ENCODE measurements at regions not wholly inside any gene's neighbourhood (a gene's known extent, or its start where the extent isn't known, plus 50 kb on each side); places are given as distances from the start of the nearest gene placed in this dataset.

DNA sequence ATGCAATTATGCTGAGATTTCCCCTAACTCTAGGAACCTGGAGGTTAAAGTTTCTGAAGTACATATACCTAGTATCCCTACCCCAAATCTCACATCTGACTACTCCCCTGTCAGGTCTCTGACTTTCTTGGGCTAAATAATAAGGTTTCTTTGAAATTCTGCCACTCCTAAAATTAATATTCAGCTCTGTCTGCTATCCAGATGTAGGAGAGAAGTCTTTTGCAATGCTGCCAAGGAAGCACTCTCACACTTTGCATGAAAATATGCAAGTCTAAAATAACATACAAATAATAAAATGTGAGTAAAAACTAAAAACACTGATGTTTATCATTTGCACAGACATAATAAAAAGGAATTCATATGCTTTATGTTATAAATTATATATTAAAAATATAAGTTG, 196.9 kb upstream of the LRFN5 start:
- no peak for DNase-seq (ENCODE audit: low read depth in 3 of 3)

DNA sequence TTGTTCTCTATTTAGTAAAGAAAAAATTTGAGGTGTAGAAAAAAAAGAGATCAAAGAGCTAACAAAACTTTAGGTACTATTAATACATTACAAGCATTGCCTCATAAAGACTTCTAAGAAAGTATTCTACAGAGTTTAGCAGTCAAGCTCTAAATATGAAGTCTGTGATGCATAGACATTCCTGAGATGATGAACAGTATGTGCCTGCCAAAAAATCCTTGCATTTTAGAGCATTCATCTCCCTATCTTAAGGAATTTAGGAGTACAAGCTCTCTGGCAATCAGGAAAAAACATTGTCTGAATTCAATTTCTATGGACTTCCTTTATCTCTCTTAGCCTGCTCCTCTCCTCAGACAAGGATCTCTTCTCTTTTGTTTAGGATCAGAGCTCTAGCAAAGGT, 202.6 kb upstream of the LRFN5 start:
- DNase-seq (ENCODE audit: low read depth in 3 of 3) = no peak

DNA sequence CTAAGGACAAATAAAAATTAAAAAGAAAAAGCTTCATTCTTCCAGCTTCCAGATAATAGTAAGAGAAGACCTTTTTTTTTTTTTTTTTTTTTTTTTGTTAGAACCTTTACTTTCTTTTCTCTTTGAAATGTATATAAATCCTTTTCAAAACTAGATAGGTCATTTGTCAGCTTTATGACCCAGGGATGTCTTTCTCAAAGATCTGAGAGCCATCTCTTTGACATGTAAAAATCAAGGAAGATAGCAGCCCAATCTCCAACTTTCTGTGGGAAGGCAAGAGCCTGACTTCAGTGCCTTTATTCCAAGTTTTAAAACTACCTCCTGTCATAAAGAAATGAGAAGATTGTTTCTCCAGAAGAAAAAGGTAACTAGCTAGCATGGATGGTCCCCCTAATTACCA, 203.3 kb upstream of the LRFN5 start:
- DNase-seq (ENCODE audit: low read depth in 3 of 3) = no peak

DNA sequence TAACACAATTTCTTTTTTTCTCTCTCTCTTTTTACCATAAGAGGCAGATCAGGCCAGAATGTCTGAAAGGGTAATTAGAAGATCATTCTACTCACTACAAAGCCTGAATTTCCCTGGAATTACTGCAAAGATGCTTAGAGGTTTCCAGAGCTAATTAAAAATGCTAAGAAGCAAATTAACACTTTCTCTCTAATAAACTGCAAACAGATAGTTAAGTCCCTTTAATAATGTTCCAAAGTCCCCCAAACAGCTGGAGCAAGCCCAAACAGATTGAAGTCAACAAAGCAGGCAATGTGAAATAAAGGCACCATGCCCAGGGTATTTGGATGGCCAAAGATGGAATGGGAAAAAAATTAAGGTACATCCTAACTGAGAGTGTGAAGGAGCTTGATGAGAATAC, 208.8 kb upstream of the LRFN5 start:
- DNase-seq (ENCODE audit: low read depth in 3 of 3) = no peak

DNA sequence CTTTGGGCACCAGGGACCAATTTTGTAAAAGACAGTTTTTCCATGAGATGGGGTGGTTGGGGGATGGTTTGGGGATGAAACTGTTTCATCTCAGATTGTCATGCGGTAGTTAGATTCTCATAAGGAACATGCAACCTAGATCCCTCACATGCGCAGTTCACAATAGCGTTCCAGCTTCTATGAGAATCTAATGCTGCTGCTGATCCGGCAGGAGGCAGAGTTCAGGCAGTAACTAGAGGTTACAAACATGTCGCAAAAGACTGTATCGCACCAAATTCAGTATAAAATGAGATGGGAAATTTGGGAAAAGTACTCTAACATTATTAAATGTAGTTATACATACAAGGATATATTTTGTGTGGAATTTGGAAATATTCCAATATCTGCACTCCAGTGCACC, 213.2 kb upstream of the LRFN5 start:
- no peak for DNase-seq (ENCODE audit: low read depth in 3 of 3)

DNA sequence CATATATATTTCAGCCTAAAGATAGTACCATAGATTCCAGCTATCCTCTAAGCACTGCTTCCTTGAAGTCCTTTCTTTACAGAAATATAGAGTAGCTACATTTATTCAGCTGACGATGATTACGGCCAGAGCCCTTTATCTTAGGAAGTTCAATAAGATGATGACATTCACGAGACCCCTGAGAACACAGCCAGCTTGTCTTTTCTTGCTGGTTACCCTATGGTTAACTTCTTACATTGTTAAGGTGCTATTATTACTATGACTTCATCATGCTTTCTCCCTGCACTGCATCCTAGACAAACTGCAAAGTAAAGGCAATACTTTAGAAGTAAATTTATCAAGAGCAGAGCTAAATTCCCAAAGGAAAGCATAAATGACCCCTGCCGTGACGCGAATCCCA, 214.4 kb upstream of the LRFN5 start:
- DNase-seq (ENCODE audit: low read depth in 3 of 3) = no peak

DNA sequence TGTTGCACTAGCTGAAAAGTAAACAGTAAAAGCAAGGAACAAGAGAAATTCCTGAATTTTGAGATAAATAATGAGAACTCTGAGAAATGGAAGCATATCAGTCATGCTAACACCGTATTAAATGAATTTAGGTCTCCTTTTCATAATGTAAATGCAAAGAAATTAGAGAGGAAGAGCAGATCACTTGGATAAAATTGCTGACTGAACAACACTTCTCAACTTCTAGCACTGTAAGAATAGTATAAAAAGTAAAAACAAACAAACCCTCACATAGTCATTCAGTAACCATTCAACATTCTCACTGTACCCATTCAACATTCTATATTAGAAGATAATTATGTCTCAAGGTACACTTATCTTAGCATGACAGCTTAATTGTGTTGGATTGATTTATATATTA, 217.3 kb upstream of the LRFN5 start:
- DNase-seq (ENCODE audit: low read depth in 3 of 3) = no peak

DNA sequence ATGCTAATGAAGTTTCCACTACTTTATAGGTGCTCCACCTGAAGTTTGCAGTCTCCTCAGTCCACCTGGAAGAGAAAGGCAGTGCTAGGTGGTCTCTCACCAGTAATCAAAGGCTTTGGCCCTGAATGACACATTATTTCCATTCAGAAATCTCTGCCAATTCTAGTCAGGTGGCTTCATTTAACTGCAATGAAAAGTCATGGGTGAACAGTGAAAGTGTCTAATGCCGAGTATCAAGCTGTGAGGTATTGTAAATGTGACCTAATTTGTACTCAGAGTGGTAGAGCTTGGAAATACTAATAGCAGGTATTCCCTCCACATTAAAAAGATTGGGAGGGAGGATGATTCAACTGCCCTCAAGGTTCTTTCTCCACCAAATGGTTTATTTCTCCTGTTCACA, 220.9 kb upstream of the LRFN5 start:
- no peak for DNase-seq (ENCODE audit: low read depth in 3 of 3)

DNA sequence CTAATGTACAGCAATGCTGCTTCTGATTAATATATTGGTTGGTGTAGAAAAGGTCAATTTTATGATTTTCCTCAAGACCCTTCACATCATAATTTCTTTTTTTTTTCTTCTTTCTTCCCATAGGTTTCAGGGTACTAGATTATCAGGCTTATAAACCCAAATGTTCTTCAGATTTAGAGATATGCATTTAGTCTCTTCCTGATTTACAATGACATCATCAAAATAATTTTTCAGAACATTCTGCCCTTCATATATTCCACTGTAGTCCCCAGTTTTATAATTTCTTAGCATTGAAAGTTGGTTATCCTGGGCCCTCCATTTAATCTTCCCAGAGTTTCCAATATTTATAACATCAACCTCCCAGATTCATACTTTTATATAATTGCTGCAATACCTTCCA, 226.7 kb upstream of the LRFN5 start:
- no peak for DNase-seq (ENCODE audit: low read depth in 3 of 3)

DNA sequence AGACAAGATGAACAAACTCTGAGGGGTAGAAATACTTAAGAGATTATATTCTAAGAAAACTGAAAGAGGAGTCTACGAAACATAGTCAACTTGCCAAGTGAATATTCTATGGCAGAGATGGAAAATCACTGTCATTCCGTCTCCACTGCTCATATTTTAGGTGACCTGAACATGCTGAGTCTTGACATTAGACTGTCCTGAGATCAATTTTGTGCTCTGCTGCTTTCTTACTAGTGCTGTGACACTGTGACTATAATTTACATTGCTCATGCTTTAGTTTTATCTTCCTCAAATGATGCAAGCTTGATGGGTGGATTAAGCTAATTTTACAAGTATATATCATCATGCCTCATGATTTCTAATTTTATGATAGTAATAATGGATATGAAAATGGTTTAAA, 228.2 kb upstream of the LRFN5 start:
- no peak for DNase-seq (ENCODE audit: low read depth in 3 of 3)

DNA sequence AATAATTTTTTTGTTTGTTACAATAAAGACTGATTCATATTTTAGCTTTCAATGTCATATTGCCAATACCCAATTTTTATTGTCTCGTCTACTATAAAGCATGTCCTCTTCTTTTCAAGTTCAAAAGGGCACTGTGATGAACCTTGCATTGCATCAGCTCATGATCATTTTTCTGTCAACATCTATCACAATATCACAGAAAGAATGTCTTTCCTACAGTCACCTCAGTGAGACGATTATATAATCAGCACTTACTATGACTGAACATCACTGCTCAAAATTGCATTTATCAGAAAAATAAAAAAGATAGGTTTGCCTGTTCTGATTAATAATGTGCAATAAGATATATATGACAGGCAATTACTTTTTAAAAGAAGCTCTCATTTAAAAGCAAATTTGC, 228.7 kb upstream of the LRFN5 start:
- DNase-seq (ENCODE audit: low read depth in 3 of 3) = no peak

DNA sequence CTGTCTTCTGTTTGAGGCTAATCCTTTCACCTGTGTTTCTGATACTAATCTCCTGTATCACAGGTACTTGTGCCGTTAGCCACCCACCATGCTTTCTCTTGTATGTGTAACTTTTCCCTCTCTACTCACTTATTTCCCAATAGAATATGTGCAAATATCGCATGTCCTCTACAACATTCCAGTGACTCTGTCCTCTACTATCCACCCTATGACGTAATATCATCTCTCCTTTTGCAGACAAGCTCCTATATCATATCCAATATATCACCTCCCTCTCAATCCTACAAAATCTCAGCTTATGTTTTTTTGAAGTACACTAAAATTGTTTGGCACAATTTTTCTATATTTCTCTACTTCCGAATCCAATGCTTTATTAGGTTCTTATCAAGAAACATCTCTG, 232.6 kb upstream of the LRFN5 start:
- no peak for DNase-seq (ENCODE audit: low read depth in 3 of 3)

DNA sequence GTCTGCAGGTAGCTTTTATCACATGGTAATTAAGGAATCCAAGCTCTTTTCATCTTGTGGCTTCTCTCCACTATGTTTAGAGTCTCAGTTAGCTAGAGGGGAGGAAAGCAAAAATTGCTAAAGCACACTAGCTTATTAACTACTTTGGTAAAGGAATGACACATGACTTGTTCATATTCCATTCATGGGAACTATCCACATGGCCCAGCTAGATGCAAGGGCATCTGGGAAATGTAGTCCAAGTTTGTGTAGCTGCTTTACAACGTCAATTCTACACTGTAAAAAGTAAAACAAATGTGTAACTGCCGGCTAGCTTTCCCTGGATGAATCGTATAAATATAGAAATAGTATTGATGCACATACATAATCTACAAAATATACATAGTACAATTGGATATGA, 244.5 kb upstream of the LRFN5 start:
- no peak for DNase-seq (ENCODE audit: low read depth in 3 of 3)

DNA sequence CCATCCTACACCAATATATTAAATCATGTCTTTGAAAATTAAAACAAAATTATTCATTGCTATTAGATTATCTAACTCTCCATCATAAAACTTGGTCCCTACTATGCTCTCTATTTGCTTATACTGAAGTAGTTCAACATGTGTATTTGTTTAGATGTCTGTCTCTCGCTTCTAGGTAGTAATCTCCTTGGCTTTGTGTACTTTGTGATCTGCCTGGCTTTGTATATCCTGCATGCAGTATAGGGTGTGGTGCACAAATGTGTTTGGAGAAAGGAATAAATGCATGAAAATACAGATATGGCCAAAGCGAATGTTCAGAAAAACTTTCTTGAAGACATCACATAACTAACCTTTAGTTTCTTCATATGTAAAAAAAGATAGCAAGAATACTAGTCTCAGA, 246.6 kb upstream of the LRFN5 start:
- DNase-seq (ENCODE audit: low read depth in 3 of 3) = no peak

DNA sequence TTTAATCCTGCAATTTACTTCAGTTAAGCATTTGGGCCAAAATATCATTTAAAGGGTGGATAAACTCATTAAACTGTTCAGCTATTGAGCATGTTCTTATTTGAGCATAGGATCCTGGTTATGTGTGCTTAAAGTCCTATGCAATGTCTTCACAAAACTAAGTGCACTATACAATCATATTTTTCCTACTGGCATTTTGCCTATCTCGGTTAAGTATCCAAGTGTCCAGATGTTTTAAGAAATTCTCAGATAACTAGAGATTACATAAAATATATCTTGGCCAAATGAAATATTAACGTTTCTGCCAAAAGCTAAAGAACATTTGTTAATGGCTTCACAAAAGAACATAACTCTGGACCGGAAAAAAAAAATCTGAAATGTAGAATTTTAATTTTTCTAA, 250.8 kb upstream of the LRFN5 start:
- no peak for DNase-seq (ENCODE audit: low read depth in 3 of 3)

DNA sequence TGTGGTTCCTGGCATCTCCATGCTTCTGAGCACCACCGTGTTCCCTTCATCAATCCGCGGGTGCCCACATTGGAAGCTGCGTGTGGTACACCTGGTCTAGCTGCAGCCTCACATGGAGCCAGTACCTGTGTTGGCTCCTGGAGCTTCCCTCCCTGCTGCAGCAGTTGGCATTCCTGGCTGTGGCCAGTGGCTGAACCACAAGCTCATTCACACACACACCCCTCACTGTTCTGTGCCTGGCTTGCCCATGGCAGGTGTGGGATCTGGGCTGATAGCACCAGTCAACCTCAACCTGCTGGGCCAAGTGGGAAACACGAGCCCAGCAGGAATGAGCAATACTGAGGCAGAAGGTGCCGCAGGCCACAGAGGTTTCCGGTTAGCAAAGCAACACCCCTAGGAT, 256.2 kb upstream of the LRFN5 start:
- no peak for DNase-seq (ENCODE audit: low read depth in 3 of 3)

DNA sequence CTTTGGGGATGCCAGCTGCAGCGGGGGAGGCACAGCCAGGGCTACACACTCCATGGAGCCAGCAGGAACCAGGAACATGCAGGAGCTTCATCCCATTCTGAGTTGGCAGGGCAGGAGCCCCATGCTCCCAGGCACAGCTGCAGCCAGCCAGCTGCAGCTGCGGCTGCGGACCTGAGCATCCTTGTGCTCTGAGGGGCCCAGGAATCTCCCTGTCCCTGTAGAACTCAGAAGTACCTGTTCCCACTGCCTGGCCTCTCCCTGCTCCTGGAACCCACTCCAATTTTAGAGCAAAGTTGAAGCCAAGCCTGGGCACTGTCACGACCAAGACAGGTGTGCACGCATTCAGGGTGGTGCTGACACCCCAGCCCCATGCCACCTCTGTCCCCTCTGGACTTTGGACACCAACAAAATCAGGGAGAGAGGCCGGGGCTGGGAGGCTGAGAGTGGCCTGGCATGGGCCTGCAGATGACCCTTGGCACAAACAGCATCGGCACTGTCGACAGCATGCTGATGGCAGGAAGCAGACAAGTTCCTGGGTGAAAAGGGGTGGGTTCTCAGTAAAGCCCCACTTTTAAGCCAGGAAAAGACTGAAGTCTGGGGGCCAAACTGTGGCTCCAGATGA, 257.3 kb upstream of the LRFN5 start:
- no peak for DNase-seq (ENCODE audit: low read depth in 3 of 3)

DNA sequence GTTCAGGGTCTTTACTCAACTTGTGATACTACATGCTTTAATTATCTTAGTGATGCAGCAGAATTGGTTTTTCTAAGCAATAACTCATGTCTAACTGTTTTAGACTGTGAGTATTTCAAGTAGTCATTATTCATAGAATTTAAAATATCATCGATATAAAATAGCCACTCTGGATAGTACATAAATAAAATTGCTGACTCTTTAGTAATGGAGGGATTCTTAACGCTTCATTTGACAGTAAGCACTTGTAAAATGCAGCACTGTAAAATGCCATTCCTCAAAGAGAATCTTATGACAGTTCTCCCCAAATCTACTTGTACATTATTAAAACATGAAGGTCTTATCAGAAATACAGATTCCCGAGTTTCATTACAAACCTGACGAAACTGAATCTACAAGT, 262.8 kb upstream of the LRFN5 start:
- no peak for DNase-seq (ENCODE audit: low read depth in 3 of 3)

DNA sequence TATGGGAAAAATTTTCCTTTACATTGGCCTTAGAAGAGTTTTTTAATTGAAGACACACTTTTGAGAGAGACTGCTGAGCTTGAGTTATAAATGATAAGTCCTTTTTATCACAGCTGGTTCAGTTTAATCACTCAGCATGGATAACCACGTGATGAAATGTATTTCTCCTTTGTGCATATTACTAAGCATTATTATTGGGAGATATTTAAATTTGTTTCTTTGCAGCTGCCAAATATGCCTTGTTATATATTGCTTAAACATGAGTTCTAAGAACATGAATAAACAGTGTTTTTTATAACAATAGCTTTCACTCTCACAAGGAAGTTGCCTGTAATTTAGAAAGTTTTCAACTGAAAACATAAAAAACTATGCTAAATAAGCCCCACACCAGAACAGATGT, 293.5 kb upstream of the LRFN5 start:
- no peak for DNase-seq (ENCODE audit: low read depth in 3 of 3)

DNA sequence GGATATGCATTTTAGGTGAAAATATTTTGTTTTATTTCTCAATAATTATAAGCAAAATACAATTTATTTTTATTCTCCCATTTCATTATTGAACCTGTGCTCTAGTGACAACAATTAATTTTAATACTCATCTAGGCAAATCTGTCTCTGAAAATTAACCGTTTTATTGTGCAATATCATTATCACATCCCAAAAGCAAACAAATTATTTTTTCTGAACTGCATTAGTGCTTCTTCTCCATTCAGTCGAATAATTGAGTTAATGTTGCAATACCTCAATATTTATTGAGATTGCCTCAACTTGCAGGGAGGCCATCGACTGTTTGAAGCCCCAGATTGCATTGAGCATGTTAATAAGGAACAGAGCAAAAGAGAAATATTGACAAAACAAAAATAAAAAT, 303.2 kb upstream of the LRFN5 start:
- DNase-seq (ENCODE audit: low read depth in 3 of 3) = no peak

DNA sequence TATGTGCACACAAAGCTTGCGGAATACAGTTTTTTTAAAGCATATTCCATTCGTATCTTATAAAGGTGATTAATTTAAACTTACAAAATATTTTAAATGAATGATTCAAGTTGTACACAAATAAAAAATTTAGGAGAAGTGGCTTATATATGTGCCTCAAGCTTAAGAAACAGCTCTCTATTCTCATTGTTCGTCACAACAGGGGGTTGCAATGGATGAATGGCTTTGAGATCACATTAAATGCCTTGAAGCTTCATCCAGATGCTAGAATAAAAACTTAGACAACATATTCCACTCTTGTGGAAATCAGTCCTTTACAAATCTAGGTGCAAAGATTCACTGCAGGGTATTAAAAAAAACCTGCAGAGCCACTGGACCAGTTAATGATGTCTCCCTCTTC, 303.9 kb upstream of the LRFN5 start:
- no peak for DNase-seq (ENCODE audit: low read depth in 3 of 3)

DNA sequence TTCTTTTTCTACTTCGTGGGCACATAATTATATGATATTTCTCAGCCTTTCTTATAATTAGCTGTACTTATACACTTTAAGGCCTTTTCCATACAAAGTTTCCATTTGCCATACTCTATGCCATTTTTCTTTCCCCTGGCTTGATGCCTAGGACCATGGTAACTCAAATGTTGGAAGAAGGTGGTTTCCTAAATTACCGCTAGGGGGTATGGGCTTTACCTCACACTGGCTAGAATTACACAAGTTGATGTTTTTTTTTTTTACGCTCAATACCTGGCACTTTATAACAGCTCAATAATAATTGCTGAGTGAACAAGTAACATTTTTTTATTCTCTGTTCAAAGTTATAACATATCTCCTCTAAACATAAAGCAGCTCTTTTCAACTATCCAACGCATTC, 306.8 kb upstream of the LRFN5 start:
- DNase-seq (ENCODE audit: low read depth in 3 of 3) = no peak

DNA sequence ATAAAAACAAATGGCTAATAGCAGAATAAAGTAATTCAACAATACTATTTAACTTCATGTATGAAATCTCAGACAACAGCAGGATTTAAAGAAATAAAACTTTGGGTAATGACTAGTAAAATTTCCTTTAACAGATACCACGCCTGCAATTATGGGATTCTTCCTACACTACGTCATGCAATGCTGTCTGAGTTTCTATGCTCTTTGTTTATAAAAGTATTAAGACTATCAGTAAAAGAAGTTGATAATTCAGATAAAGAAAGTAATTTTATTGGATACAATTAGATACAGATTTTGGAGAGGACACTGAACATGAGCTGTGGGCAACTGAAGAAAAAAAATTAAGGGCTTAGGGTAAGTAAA, 308.4 kb upstream of the LRFN5 start:
- no peak for DNase-seq (ENCODE audit: low read depth in 3 of 3)

DNA sequence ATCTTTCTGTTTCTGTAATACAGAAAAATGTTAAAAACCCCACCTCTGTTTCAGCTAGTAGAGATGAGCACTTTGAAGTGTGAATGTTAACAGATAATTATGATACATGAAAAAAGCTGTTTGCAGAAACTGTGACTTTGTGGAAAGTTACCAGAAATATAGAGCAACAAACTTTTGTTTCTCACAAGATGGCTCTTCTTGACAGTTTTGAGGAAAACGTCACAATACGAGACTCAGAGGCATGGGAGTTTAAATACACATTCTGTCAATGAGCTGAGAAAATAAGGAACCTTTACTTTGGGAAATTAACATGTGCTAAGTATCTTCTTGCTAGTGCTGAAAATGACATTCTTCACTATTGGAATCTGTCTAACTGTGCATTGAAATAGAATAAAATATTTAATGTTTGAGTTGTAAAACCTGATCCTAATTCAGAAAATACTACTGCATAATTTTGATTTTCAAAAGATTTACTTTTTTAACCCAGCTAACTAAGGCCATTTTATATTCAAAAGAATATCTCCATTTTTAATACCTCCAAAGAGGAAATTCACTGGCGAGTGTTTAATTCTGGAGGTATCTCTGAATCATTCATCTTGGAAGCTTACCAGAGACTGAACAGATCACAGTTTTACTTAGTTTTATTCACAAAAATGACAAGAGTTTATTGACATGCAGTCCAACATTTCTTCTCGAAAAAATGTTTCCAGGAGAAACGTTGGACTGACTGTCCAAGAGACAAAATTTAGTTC, 308.9 kb upstream of the LRFN5 start:
- no peak for DNase-seq (ENCODE audit: low read depth in 3 of 3)
